LHCN-M2 (cell line): ENCODE measurements at regions not wholly inside any gene's neighbourhood (a gene's known extent, or its start where the extent isn't known, plus 50 kb on each side); places are given as distances from the start of the nearest gene placed in this dataset.

Experiments
- DNase-seq: peaks from one replicate; pipeline ENCODE4 v3.0.0-alpha.2; 2012; ENCODE audit warnings: low read depth

DNA sequence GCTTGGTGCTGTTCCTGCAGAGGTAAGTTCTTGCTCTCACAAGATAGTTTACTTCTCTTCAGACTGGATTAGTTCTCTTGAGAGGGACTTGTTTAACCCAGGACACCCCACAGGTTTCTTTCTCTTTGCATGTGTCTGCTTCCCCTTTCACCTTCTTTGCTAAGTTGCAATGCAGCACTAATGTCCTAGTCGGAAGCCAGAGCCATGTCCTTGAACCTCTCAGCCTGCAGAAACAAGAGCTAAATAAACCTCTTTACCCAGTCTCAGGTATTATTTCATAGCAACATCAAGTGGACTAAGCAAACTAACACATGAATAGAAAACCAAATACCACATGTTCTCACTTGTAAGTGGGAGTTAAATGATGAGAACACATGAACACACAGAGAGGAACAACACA is 915.2 kb downstream of the NSUN3 start:
- no peak for DNase-seq

DNA sequence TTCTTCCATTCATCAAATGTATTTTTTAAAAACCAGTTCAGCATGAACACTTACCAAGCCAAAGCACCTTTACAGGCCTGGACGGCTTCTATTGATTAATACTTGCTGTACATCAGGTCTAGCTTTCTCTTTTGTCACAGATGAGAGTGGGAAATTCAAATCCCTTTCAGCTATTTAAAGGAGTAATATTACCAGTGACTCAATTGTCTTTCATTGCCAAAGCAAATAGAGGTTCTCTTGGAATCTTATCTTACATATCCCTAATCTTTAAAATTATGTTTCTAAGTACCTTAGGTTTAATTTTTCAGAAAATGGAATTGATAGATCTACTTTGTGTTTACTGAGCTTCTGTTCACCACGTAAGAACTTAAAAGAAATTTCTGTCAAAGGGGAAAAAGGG is 922.9 kb downstream of the NSUN3 start:
- no peak for DNase-seq

DNA sequence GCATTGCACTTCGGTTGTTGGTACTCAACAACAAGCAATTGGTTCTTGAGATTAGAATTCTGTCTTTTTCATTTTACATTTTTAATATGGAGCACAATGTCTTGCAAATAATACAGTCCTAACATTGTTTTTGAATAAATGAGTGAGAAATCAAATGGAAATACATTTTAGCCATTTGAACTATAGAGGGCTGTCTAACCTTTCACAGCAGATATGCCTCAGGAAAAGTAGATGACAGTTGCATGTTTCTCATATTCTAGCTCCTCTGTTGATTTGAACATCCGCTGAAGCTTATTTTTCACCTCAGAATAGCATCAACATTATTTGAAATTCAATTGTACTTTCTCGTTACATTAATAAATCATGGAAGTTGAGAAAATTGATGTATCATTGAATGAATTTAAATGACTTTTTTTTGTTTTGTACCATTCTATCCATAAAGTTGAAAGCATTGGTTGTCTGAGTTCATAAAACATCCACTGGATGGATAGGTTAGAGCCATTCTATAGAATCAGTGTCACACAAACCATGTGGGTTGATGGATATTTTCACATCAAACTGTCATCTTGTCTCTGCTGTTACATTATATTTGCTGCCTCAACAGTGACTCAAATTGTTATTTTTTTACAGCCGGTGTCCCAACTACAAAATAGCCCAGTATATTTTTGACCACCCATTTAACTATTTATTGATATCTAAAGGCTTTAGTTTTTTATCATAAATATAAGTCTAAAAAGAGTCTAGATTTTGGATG is 928.3 kb downstream of the NSUN3 start:
- DNase-seq = no peak

DNA sequence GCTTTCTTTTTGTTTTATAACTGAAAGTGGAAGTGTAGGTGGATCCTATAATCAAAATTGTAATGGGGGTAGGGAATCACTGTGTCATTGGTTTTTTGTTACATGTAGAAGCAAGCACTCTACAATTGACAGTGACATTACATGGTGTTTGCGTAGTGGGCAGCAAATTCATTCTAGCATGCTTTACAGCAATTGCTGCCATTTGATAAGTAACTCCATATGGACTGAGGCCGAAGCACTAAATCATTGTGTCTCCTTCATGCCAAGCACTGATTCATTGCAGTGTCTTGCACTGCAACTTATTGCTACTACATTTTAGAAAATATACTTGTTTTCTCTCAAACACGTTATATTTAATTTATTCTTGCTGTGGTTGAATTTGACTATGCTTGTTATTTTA is 933.9 kb downstream of the NSUN3 start:
- no peak for DNase-seq

DNA sequence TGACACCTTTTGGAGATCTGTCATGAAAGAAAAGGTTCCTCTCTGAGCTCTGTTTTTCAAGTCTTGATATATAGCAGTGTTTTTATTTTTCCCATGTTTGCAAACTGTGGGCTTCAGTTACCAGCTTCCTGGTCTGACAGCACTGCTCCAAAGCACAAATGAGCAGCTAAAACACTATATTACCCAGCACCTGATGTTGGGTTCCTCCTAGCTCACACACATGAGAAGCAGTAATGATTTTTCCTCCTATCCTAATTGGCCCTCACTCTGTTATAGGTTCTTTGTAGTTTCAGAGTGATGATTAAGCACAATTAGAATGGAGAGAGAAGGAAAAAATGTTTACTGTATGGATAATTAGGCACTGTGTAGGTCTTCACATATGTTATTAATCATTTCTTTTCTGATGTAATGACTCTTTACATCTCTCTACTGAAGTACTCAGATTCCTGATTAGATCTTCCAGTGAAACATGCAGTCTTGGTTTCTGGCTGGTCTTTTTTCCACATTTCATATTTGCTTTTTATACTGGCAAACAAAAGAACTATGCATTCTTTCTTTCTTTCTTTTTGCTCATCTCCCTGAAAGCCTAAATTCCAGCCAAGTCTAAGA is 939.7 kb downstream of the NSUN3 start:
- no peak for DNase-seq

DNA sequence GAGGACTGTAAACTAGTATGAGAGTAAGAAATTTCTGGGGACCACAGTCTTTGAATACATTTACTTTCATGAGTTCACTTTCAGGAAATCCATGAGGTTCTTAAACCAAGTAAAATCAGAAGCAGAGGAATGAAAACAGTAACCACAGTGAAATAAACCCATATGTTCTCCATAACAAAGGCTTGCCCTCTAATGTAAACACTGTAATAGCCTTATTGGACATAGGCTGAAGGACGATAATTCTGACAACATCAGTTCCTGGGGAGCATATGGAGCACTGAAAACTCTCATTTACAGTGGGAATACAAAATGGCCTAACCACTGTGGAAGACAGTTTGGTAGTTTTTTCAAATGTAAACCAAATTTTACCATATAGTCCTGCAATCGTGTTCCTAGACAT is 965.8 kb downstream of the NSUN3 start:
- no peak for DNase-seq

DNA sequence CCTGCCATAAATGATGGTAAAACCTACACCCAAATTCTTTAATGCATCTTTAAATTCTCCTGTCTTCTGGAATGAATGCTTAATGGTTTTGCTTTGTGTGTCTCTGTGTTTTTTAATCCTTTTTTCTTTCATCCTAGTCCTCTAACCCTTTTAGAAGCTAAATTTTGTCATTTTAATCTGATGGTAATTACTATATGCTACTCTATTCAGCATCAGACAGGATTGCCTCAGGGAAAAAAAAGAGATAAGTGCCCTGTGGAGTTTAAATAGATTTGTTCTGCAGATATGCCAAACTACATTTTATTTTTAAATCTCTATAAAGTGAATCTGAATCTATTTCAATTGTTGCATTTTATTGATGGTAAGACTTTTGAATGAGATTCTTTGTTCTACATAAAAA is 966.8 kb downstream of the NSUN3 start:
- no peak for DNase-seq

DNA sequence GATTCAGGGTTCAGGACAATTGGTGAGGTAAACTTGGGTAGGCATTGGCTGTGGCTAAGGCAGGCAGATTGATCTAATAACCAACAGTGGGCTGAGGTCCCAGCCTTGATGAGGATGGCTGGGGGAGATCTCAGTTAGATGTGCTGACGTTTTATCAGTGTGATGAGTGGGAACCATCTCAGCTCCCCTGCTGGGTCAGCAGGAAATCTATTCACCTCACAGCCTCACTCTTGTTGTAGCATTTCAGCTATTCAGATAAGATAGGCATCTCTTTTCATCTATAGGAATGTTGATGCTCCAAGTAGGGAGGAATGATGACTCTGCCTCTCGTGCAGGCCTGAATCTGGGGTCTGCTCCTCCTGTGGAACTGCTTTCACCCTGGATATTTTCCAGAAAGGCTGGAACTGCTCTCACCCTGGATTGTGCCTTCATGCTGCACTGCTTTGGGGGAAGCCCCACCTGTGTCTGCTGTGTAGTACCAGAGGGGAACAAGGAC is 973.7 kb downstream of the NSUN3 start:
- no peak for DNase-seq

DNA sequence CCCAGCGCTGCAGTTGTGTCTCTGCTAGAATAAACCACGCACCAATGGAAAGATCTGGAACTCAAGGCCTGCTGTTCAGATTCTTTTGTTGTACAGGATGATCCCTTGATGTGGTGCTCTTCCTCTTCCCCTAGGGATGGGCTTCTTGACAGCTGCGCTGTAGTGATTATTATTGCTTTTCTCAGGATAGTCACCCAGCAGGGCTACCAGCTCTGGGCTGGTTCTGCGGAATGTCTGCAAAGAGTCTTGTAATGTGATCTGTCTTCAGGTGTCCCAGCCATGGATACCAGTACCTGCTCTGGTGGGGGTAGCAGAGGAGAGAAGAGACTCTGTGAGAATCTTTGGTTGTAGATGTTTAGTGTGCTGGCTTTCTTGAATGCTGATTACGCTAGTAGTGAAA is 974.2 kb downstream of the NSUN3 start:
- DNase-seq = no peak

DNA sequence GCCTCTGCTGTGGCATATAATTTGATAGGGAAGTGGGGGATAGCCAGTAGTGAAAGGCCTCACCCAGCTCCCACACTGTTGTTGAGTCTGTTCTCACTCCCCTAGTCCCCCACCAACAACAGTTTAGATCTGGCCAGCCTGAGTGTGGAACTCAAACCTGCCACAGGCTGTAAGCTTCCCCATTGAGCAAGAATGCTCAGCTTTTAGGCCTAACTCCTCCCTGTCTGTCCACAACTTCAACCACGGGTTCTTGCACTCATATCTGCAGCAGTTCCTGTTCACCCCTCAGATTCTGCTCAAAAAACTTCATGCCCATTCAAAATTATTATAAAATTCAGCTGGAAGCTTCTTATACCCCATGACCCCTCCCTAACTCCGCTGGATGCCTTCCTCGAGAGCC is 975.1 kb downstream of the NSUN3 start:
- no peak for DNase-seq

DNA sequence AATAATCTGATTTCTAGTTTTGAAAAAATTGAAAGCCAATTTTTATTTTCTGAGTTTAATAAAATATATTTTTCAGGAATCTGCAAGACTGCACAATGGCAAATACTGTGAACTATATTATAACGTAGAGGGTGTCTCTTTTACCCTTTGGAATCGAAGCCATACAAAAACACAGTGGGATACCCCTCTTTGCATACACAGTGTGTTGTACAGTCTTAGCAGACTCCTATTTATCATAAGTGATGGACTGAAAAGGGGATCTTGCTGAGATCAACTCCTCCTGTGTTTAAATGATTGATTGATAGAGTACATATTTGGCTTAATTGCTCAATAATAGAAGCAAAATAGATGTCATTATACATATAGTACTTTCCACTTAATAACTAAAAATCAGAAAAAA is 981.2 kb downstream of the NSUN3 start:
- DNase-seq = no peak

DNA sequence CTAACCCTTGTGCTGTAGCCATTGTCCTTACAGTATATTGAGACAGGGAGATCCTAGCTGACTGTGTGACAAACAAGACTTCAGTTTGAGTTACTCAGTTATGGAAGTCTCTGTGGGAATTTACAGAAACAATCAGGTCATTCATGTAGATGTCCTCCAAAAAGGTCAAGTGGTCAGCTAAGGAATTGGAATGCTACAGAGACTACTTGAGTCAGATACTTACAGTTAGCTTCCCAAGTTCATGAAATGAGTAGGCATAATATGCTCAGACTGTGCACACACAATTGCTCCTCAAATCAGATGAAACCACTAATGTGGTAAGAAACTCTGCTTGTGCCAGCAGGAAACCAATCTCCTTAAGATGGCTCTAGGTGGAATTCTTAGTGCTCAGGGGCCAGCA is 985.7 kb downstream of the NSUN3 start:
- DNase-seq = no peak

DNA sequence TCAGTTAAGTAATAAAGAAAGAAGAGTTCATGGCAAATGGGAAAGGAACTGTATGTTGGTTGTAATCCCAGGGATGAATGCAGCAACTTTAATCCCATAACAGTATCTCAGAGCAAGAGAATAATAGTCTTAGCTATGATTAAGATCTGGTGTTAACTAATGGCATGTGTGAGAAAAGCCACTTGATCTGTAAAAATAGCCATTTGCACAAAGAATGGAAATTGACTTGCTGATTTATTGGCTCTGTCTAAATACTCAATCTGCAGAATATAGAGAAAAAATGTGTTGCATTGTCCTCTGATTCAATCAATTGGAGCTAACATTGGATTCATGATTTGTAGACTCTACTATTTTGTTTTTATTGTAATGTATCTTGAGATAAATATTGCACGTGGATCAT is 987.0 kb downstream of the NSUN3 start:
- no peak for DNase-seq

DNA sequence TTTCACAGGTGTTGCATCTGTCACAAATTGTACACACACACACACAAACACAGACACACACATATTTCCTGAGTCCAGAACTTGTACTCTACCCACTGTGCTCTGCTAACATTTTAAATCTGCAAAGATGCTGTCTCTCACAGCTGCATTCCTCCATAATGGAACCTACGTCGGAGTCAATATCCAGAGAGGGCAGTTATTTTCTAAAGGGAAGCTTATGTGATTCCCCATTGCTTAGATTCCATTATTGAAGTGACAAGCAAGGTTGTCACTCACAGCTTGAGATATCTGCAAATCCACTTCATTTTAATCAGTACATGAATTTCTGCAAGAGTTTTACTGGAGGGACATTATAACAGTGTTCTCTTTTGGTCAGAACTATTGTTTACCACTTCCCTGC is 992.4 kb downstream of the NSUN3 start:
- DNase-seq = no peak

DNA sequence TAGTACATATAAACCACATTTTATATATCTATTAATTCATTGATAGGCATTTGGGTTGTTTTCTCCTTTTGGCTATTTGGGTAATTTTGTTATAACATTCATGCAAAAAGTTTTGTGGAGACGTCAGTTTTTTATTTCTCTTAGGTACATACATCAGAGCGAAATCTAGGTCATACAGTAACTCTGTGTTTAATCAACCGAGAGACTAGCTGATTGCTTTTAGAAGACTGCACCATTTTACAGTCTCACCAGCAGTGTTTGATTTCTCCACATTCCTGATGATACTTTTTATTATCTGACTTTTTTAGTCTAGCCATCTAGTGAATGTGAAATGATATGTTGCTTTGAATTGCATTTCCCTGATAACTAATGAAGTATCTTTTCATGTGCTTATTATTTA is 1019.3 kb downstream of the NSUN3 start:
- DNase-seq = no peak

DNA sequence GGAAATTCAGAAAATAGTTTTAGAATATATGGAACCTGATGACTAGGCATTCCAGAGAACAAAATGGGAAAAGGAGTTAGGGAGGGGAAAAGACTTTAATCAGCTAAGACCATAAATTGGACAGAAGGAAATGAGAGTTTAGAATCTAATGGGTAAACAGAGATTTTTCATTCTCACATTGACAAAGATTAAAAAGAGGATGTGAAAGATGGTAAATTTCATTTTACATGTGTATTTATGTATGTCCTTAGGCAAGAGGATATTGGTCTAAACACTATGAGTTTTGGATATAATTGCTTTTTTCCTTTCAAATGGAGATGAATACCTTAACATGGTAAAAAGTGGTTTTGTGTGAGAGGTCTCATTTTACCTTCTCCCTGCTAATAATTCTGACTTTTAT is 1021.9 kb downstream of the NSUN3 start:
- DNase-seq = no peak

DNA sequence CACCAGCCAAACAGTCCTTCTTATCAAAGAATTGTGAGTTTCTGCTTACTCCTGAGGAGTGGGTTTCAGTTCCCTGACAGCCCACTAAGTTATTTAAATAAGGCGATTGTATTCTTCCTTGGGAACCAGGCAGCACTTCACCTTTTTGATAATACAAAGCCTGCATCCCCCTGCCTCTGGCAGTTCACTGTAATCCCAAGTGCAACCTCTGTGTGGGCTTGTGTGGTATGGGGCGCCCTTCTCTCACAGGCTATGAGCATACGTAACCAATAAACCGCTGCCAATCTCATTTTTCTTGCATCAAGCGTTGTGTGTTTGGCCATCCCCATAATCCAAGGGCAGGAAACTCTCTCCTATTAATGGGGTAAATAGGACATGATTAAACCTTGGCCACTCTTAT is 1025.6 kb downstream of the NSUN3 start:
- no peak for DNase-seq

DNA sequence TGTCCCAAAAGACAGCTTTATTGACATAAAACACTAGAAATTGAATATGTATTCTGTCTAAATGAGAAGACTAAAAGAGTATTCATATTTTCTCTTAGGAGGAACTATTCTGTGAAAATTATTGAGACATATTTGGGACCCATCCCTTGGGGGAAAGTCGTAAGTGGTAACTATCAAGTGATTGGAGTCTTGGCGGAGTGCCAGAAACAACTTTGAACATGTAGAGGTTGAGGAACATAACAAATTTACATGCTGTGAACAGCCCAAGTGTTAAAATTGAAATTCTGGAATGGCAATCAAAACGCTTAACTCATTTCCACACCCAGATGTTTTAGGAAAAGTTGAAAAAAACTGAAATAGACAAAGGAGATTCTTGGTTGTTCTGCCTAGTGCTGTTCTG is 1034.6 kb downstream of the NSUN3 start:
- no peak for DNase-seq

DNA sequence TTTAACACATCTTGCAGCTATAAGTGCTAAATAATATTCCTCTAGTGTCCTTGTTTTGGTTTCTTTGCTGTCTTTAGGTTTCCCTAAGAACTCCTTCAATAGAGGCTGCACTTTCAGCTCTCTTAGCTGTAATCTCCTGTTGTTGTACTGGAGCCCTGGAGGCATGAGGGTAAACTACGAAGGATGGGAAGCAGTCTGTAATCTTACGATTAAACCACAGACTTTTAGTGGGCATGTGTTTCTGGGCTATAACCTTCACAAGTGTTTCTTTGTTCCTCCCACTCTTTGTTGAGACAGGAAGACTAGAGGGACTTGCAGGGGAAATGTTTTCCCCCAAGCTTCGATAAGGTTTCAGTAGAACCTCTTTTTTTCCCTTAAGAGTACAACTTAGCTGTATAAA is 1058.1 kb downstream of the NSUN3 start:
- DNase-seq = no peak

DNA sequence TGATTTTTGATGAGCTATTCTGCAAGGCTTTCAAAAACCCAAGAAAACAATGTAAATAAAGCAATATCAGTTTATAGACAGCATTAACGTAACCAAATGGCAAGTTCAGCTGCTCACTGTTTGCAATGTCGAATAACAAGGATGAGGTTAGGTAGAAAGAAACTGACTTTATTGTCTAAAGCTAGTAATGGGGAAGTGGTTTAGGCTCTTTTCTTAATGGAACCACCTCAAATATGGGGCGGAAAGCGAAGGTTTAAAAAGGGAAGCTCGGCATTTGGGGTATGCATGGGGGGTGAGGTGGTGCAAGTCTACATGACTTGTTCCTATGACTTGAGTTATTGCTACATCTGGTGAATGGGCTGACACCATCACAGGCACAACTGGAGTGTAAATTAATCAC is 1060.2 kb downstream of the NSUN3 start:
- DNase-seq = no peak

DNA sequence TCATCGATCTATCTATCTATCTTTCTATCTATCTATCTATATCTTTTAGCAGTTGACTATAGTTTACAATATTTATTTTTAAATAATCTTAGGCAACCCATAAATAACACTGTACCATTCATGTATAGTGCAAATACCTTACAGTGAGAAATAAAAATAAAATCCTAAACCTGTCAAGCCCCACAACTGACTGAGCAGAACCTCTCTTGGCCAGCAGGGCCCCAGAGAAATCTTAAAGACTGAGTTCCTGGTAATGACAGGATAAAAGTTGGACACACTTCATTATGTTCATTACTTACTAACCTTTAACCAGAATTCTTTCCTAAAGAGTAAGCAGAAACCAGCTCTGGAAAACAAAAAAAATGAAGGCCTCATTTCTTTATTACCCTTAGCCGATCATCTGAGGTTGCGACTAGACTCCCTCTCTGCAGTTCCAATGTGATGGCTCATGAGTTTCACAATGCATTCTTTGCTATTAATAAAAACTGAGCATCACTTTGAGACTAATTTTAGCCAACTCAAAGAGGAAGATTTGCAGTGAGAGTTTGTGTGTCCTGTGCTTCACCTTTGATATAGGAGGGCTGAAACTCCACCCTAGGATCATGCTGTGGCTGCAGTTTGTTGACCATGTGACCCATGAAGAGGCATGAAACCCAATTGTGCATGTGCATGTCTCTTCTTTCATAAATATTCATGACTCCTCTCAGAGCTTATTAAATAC is 1072.0 kb downstream of the NSUN3 start:
- DNase-seq = no peak

DNA sequence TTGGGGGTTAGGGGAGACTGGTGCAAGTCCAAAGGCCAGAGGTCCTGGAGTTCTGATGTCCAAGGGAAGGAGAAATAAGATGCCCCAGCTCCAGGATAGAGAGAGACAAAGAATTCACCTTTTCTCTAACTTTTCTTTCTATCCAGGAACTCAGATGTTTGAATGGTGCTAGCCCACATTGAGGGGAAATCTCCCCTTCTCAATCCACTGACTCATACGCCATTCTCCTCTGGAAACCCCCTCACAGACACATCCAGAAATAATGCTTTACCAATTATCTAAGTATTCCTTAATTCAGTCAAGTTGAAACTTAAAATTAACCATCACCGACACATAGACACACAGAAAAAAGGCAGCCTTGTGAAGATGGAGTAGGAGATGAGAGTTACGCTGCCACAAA is 1085.2 kb downstream of the NSUN3 start:
- no peak for DNase-seq

DNA sequence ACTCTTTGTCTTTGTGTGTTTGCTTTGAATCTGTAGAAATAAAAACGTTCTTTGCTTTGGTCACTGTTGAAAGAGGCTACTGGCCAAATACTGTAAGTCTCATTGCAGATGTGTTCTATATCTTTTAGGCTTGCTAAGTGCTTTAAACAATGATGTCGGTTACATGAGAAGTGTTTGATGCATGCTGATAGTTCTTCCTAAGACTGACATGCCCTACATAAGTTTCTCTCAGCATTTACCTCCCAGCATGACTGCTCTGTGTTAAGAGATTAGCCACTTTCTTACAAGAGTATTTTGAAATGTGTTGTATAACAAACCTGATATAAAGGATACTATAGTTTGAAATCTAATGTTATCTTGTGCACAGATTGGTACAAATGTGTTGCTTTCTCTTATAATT is 1088.7 kb downstream of the NSUN3 start:
- no peak for DNase-seq
